Activated T-helper 1 cell treated with anti-CD3 and anti-CD28 coated beads, Interleukin-12 subunit alpha, Interleukin-12 subunit beta, Interleukin-2, Interleukin-4 antibody, amounts not matched to agents 30 ng/mL and 10 ng/mL and 1 ng/mL, durations not matched to agents 14 hours and 24 hours and 36 hours (primary cell): ENCODE measurements at regions not wholly inside any gene's neighbourhood (a gene's known extent, or its start where the extent isn't known, plus 50 kb on each side); places are given as distances from the start of the nearest gene placed in this dataset.

Experiments
- DNase-seq: peaks from one replicate; pipeline ENCODE4 v3.0.0; 2021; ENCODE audit warnings: low spot score
- H3K27ac Mint-ChIP-seq: one replicate; pipeline ENCODE4 v1.8.0; 2021; ENCODE audit warnings: mild to moderate bottlenecking, mixed read lengths
- H3K27me3 Mint-ChIP-seq: one replicate; pipeline ENCODE4 v1.8.0; 2022; ENCODE audit warnings: mild to moderate bottlenecking, moderate library complexity, mixed read lengths; ENCODE audit not compliant: insufficient read depth
- H3K36me3 Mint-ChIP-seq: one replicate; pipeline ENCODE4 v1.8.0; 2021; ENCODE audit warnings: low read depth, mixed read lengths
- H3K4me1 Mint-ChIP-seq: one replicate; pipeline ENCODE4 v1.8.0; 2021; ENCODE audit warnings: low read depth, mixed read lengths
- H3K4me3 Mint-ChIP-seq: one replicate; pipeline ENCODE4 v1.8.0; 2021; ENCODE audit warnings: mild to moderate bottlenecking, moderate library complexity, mixed read lengths
- H3K9me3 Mint-ChIP-seq: one replicate; pipeline ENCODE4 v1.8.0; 2021; ENCODE audit warnings: mixed read lengths
- intact Hi-C: fragments of 100-400 bp; cut with micrococcal nuclease; formaldehyde crosslinking; loops from one replicate; pipeline ENCODE4 v1.15.1; 2024

DNA sequence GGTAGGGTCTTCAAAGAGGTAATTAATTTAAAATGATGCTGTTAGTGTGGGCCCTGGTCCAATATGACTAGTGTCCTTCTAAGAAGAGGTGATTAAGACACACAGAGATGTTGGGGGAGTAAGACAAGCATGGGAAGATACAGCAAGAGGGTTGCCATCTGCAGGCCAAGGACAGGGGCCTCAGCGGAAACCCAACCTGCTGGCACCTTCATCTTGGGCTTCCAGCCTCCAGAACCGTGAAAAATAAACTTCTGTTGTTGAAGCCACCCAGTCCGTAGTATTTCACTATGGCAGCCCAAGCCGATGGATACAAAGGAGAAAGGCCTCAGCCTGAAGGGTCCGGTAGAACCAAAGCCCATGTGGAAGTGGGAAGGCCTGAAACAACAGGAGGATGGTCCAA lies 161.7 kb upstream of the UBE2E1 start:
- H3K9me3 Mint-ChIP-seq, result no peaks in the 10 kb centered on the region
- H3K4me3 Mint-ChIP-seq, result no peak overlapping the region
- no peak overlapping the region for H3K27ac Mint-ChIP-seq
- no peaks in the 10 kb centered on the region for H3K36me3 Mint-ChIP-seq
- intact Hi-C loops, result no loop called here
- no peak for DNase-seq
- H3K27me3 Mint-ChIP-seq, result no peaks in the 10 kb centered on the region
- H3K4me1 Mint-ChIP-seq, result no peaks in the 10 kb centered on the region

DNA sequence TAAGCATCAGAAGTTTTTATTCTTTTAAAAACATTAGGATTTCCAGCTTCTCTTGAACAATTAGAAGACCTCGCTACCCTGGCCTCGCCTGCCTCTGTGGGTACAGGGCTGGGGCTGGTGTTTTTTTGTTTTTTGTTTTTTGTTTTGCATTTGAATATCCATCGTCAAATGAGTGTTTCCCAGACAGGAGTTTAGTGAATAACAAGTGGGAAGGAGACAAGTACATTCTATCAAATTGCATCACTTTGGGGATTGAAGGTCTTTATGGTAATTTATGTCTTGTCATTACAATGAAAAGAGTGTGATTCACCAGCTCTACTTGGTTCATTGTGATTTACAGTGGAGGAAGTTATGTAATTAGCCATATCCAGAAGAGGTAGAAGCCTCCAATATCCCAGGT lies 161.1 kb upstream of the UBE2E1 start:
- Mint-ChIP-seq H3K4me3 (no peak overlapping the region), H3K36me3 (no peaks in the 10 kb centered on the region), H3K4me1 (no peaks in the 10 kb centered on the region), H3K9me3 (no peaks in the 10 kb centered on the region), H3K27ac (no peak overlapping the region), H3K27me3 (no peaks in the 10 kb centered on the region)
- DNase-seq, result no peak
- intact Hi-C loops, result no loop called here

DNA sequence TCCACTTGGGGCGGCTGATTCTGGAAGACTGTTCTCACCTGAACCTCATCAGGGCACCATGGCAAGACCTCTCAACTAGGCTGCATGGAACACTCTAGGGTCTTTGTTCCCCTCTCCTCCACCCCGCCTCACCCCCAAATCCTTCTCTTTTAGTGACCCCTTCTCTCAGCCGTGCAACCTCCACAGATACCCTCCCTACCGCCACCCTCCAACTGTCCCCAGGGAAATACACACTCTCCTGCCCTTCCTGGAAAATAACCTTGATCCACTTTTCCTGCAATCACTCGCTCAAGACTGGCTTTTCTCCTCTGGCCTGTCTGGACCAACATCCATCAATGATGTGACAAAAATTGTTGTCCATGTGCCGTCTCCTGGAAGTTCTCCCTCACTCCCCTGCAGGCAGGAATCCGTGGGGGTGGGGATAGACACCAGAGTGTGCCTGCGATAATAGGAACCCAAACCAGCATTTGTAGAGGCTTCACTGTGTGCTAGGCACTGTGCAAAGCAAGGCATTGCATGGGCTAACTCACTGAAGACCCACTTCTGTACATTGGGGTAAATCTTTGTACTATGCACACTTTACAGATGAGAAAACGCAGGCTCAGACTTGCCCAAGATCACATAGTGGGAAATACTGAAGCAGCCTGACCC lies 160.1 kb upstream of the UBE2E1 start:
- H3K27ac Mint-ChIP-seq, result no peak overlapping the region
- H3K36me3 Mint-ChIP-seq, result no peaks in the 10 kb centered on the region
- no peaks in the 10 kb centered on the region for H3K27me3 Mint-ChIP-seq
- intact Hi-C loops, result no loop called here
- no peak for DNase-seq
- H3K4me3 Mint-ChIP-seq, result no peak overlapping the region
- H3K9me3 Mint-ChIP-seq, result no peaks in the 10 kb centered on the region
- H3K4me1 Mint-ChIP-seq, result no peaks in the 10 kb centered on the region

DNA sequence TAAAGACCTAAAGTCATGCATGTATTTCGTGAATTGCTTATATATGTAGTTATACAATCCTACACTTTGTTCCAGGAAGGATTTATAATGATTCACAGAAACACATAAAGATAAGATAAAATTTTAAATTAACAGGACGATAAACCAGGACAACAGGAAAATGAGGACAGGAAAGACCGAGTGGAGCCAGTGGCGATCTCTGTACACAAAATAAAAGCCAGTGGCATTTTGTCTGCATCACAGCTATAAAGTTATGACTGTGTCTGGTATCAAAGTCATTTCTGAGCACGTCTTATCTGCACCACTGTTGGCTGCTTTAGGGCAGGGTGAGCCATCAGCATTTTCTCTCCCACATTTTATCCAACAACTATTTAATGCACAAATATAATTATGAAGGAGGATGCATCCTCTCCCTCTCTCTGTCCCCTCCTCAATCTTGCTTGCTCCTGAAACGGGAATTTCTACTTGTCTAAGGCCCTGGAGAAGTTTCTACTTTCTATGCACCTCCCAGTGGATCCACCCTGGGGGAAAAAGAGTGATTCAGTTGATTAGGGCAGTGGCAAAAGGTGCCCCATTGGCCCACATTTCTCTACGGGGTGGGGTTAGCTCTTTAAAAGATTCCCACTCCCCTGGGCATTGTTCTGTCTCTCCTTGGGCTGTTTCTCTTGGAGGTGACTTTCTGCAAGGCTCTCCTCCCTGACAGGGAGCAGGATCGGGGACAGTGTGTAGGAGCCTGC lies 159.4 kb upstream of the UBE2E1 start:
- no peaks in the 10 kb centered on the region for H3K9me3 Mint-ChIP-seq
- no peak overlapping the region for H3K27ac Mint-ChIP-seq

DNA sequence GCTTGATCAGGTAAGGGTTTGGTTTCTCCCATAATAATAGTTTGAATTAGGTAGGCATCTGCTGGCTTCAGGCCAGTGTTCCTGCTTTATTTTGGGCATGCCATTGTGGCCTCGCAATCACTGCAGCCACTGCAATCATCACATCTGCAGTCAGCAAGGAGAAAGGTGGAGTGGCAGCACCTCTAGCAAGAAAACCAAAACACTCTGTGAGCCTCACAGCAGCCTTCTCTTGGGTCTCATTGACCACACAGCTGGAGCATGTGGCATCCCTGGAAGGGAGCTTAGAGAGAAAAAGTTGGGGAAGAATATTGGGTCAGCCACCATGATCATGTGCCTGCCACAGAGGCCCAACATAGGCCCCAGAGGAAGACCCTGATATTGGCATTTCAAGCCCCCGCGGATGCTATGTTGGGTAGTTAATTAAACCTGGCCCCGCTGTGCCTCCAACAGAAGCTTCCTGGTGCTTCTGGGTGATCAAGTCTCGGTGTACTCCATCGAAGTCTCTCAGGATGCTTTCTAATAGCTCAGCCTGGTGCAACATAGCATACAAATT lies 158.0 kb upstream of the UBE2E1 start:
- no peaks in the 10 kb centered on the region for H3K4me1 Mint-ChIP-seq
- no peaks in the 10 kb centered on the region for H3K36me3 Mint-ChIP-seq
- DNase-seq, result no peak
- H3K27ac Mint-ChIP-seq, result no peak overlapping the region
- intact Hi-C loops, result no loop called here
- peaks cover 4% of the 10 kb centered on the region for H3K27me3 Mint-ChIP-seq
- no peaks in the 10 kb centered on the region for H3K9me3 Mint-ChIP-seq
- no peak overlapping the region for H3K4me3 Mint-ChIP-seq

More for the DNA sequence above, 159.4 kb upstream of the UBE2E1 start:
- DNase-seq, result no peak
- Mint-ChIP-seq H3K27me3 (no peaks in the 10 kb centered on the region), H3K4me1 (no peaks in the 10 kb centered on the region), H3K36me3 (no peaks in the 10 kb centered on the region), H3K4me3 (no peak overlapping the region)
- intact Hi-C loops, result no loop called here

DNA sequence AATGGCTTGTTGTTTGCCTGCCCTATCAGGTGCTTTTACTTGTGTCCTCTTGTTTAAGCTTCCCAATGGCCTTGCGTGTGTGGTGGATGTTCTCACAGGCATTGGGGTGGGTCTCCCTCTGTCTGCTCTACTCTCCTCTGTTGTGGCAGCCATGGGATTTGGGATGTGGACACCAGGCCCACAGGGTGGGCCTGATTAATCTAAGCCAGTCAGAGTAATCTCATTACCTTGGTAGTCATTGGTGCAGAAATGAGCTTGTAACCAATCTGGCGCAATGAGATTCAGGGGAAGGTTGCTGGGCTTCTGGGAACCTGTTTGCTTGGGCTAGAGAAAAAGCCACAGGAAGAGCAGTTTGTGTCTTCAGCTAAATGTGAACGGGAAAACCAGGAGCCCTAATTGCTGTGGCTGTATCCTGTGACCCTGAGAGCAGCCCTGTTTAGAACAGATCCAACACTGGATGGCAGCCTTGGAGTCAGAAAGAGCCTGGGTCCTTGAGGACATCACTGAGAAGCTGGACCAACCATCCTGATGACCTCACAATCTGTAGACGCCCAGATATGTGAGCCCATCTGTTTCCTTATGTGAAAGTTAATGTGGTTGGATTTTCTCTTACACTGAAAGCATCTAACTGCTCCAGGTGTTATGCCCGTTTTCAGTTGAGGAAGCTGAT lies 157.3 kb upstream of the UBE2E1 start:
- H3K4me3 Mint-ChIP-seq, result no peak overlapping the region
- intact Hi-C loops, result no loop called here
- H3K27me3 Mint-ChIP-seq, result peaks cover 5% of the 10 kb centered on the region
- no peaks in the 10 kb centered on the region for H3K36me3 Mint-ChIP-seq
- no peaks in the 10 kb centered on the region for H3K9me3 Mint-ChIP-seq
- peaks cover 2% of the 10 kb centered on the region for H3K4me1 Mint-ChIP-seq
- H3K27ac Mint-ChIP-seq, result no peak overlapping the region
- DNase-seq, result no peak

DNA sequence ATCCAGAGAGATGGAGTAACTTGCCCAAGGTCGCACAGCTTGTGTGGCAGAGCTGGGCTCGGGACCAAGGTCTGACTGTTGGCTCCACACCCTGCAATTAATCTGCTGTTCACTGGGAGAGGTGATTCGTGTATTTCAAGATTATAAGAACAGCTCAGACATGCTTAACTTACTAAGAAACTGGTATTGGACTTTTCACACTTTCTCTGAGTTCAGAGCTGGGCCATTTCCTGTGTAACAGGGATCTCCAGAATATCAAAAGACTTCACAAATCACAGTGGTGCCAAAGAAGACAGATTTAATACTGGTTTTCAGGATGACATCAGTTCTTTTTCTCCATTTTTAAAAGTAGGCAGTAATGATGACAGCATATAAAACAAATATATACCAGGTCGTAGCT lies 156.8 kb upstream of the UBE2E1 start:
- H3K9me3 Mint-ChIP-seq, result no peaks in the 10 kb centered on the region
- intact Hi-C loops, result no loop called here

DNA sequence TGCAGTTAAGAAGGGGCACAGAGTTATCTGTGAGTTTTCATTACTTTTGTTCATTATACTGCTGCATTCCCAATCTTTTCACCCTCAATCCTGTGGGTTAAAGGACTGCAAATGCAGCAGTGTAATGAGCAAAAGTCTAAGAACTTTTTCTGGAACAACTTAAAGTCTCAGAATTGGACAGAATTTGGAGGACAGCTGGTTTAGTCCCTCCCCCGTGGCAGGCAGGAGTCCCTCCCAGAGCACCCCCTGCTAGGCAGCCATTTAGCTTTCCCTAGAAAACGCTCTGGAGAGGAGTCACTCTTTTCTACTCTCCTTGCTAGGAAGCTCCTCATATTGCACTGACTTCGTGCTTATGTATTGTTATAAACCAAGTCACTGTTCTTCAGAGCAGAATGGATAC lies 156.3 kb upstream of the UBE2E1 start:
- DNase-seq, result no peak
- Mint-ChIP-seq H3K36me3 (no peaks in the 10 kb centered on the region), H3K4me1 (peaks cover 8% of the 10 kb centered on the region), H3K4me3 (no peak overlapping the region), H3K27ac (no peak overlapping the region), H3K27me3 (peaks cover 6% of the 10 kb centered on the region), H3K9me3 (no peaks in the 10 kb centered on the region)
- intact Hi-C loops, result no loop called here

More for the DNA sequence above, 156.8 kb upstream of the UBE2E1 start:
- H3K36me3 Mint-ChIP-seq, result no peaks in the 10 kb centered on the region
- no peak overlapping the region for H3K4me3 Mint-ChIP-seq
- H3K27ac Mint-ChIP-seq, result no peak overlapping the region
- H3K27me3 Mint-ChIP-seq, result peaks cover 6% of the 10 kb centered on the region
- DNase-seq, result no peak
- peaks cover 7% of the 10 kb centered on the region for H3K4me1 Mint-ChIP-seq

DNA sequence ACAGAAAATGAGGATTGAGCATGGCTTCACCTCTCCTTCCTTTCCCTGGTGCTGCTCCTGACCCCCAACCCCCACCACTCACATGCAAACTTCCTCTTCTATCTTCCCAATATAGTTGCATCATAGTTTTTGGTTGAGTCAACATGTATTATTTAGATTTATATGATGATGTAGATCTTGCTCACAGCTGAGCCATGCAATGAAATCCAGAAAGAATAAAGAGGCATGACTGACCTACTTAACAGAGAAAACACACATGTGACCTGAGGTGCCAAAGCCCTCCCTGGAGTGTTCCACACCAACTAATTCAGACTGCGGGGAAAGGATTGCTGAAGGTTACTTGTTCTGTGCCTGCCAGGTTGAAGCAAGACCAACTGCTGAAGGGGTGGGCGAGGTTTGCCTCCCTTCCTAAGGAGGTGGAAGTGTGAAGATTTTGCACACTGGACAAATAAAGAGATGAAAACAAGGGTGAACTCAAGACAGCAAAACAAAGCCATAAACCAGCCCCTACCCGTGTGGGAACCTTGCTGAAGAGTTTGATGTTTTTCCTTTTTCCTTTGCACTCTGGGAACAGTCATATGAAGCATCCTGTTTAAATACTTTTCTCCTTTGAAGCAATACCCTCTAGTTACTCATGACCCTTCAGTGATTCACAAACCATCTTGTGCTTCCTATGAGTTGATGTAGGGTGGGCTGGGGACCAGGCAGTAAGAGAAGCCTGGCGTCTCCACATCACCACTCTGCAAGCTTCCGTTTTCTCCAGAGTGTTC lies 155.2 kb upstream of the UBE2E1 start:
- H3K4me3 Mint-ChIP-seq, result no peak overlapping the region
- peaks cover 8% of the 10 kb centered on the region for H3K4me1 Mint-ChIP-seq
- intact Hi-C loops, result no loop called here
- H3K27ac Mint-ChIP-seq, result no peak overlapping the region
- peaks cover under 1% of the 10 kb centered on the region for H3K9me3 Mint-ChIP-seq
- H3K27me3 Mint-ChIP-seq, result peaks cover 6% of the 10 kb centered on the region
- no peaks in the 10 kb centered on the region for H3K36me3 Mint-ChIP-seq
- DNase-seq, result no peak

DNA sequence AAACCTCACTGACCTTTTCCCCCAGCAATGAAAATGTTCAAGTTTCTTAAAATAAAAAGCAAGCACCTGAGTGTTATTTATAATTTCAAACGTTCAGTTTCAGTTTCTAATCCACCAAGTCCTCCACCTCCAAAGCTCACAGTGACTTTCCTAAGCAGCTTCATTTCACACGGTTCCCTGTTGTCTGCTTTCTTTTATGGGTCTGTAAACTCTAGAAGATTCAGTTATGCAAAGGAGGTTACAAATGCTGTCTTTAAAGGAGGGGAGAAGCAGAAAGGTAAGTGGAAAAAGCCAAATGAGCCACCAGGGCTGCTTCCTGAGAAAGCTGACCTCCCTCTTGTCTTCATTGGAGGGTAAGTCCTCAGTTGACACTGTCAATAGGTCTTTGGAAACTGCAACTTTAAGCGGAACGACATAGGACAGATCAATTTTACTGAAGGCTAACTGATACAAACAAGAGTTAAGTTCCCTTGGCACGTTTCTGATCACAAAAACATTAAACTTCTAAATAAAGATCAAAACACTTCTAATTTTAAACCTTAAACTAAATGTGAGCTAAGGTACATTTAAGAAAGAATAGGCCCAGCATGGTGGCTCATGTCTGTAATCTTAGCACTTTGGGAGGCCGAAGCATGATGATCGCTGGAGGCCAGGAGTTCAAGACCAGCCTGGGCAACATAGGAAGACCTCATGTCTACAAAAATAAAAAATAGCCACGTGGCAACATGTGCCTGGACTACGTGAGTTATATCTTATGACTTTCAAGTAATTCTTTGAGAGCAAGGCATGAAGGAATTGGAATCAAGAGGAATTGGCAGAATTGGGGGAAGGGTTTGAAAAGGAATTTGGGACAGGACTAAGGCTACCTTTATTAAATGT lies 151.9 kb upstream of the UBE2E1 start:
- DNase-seq, result no peak
- peaks cover 7% of the 10 kb centered on the region for H3K27me3 Mint-ChIP-seq
- peaks cover 8% of the 10 kb centered on the region for H3K4me1 Mint-ChIP-seq
- no peak overlapping the region for H3K4me3 Mint-ChIP-seq
- no peaks in the 10 kb centered on the region for H3K36me3 Mint-ChIP-seq
- no peak overlapping the region for H3K27ac Mint-ChIP-seq
- intact Hi-C loops, result no loop called here
- H3K9me3 Mint-ChIP-seq, result peaks cover 11% of the 10 kb centered on the region

DNA sequence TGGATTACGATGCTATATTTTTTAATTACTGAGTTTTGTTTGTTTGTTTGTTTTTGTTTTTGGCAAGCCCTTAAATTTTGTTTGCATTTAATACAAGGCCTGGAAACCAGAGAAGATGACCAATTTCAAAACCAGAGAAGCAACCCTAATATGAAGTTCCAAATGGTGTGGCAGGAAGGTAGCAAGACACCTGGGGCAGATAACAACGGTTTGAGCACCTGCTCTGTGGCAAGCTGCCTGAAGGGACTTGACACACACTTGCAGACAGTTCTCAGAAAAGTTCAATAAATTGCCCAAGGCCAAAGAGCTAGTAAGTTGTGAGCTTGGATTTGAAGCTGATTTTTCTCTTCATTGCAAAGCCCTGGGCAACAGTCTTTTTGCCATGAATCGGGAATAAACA lies 151.2 kb upstream of the UBE2E1 start:
- Mint-ChIP-seq H3K27me3 (peaks cover 7% of the 10 kb centered on the region), H3K9me3 (peaks cover 11% of the 10 kb centered on the region), H3K27ac (no peak overlapping the region), H3K4me1 (peaks cover 8% of the 10 kb centered on the region), H3K4me3 (no peak overlapping the region), H3K36me3 (no peaks in the 10 kb centered on the region)
- no peak for DNase-seq
- intact Hi-C loops, result no loop called here

DNA sequence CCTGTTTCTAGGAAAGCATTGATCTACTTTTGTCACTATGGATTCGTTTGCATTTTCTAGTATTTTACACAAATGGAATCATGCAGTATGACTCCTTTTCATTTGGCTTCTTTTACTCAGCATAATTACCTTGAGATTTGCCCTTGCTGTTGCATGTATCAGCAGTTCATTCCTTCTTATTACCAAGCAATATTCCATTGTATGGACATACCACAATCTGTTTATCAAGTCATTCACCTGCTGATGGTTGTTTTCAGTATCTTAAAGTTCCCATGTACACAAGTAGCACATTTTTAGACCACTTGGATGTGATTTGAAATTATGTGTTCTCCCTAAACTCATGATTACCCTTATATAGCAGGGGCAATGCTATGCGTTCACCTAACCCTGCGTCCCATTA lies 150.0 kb upstream of the UBE2E1 start:
- H3K9me3 Mint-ChIP-seq, result peaks cover 11% of the 10 kb centered on the region
- intact Hi-C loops, result no loop called here
- H3K36me3 Mint-ChIP-seq, result no peaks in the 10 kb centered on the region
- peaks cover 9% of the 10 kb centered on the region for H3K27me3 Mint-ChIP-seq
- no peak for DNase-seq
- H3K4me1 Mint-ChIP-seq, result peaks cover 8% of the 10 kb centered on the region
- no peak overlapping the region for H3K27ac Mint-ChIP-seq
- no peak overlapping the region for H3K4me3 Mint-ChIP-seq
